ENCODE measurements at regions not wholly inside any gene's neighbourhood (a gene's known extent, or its start where the extent isn't known, plus 50 kb on each side); places are given as distances from the start of the nearest gene placed in this dataset.

DNA sequence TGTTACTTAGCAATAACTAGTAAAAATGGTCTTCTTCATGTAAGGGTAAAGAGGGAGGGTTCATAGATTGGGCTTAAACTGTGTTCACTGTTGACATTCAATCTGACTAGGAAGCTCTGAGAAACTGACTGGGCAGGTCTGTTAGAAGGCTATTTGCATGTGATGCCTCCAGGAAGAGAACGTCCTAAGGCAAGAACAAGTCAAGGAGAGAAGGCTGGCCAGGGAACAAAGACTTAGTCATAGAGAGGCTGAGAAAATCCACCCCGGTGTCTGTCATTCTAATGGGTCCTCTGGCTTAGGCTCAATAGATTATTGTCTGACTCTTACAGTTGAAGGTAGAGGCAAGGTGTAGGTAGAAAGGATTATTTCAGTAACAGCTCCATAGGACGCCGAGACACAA lies 50.3 kb upstream of the CD44 start:
- peaks cover 2% of the 10 kb centered on the region for H3K27me3 Mint-ChIP-seq (ENCODE audit: insufficient read depth, low read depth)
- Histone ChIP-seq H3K4me3 (no peak overlapping the region), H3K27ac (no peak overlapping the region)

More for the DNA sequence above, 50.3 kb upstream of the CD44 start:
- Histone ChIP-seq H2AFZ (replicated peaks) (no peak overlapping the region), H3K27me3 (no peaks in the 10 kb centered on the region), H3K79me2 (ENCODE audit: low read depth) (no peaks in the 10 kb centered on the region), H3K36me3 (no peaks in the 10 kb centered on the region), H3K9me3 (ENCODE audit: low read depth) (no peaks in the 10 kb centered on the region), H3K9ac (no peak overlapping the region), H3F3A (ENCODE audit: low read depth) (no peaks in the 10 kb centered on the region), H3K4me2 (no peak overlapping the region), H4K20me1 (ENCODE audit: low read depth) (no peaks in the 10 kb centered on the region), H3K4me1 (peaks cover 9% of the 10 kb centered on the region)
- Mint-ChIP-seq H3K4me3 (no peak overlapping the region), H3K27ac (no peak overlapping the region), H3K4me1 (peaks cover 9% of the 10 kb centered on the region), H3K36me3 (no peaks in the 10 kb centered on the region), H3K9me3 (peaks cover 3% of the 10 kb centered on the region)
- TF ChIP-seq, protein P1, sequence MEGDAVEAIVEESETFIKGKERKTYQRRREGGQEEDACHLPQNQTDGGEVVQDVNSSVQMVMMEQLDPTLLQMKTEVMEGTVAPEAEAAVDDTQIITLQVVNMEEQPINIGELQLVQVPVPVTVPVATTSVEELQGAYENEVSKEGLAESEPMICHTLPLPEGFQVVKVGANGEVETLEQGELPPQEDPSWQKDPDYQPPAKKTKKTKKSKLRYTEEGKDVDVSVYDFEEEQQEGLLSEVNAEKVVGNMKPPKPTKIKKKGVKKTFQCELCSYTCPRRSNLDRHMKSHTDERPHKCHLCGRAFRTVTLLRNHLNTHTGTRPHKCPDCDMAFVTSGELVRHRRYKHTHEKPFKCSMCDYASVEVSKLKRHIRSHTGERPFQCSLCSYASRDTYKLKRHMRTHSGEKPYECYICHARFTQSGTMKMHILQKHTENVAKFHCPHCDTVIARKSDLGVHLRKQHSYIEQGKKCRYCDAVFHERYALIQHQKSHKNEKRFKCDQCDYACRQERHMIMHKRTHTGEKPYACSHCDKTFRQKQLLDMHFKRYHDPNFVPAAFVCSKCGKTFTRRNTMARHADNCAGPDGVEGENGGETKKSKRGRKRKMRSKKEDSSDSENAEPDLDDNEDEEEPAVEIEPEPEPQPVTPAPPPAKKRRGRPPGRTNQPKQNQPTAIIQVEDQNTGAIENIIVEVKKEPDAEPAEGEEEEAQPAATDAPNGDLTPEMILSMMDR (IDR thresholded peaks at IDR 0.05): no peak
- TF ChIP-seq EZH2phosphoT487 (IDR thresholded peaks at IDR 0.05) (no peak), EZH2 (IDR thresholded peaks at IDR 0.05) (no peak)
- DNase-seq (ENCODE audit: low spot score): no peak

Data from neural progenitor cell (in vitro differentiated cells).